GM19397 (cell line): ENCODE measurements at regions not wholly inside any gene's neighbourhood (a gene's known extent, or its start where the extent isn't known, plus 50 kb on each side); places are given as distances from the start of the nearest gene placed in this dataset.

Experiments
- ATAC-seq: cut with Tn5 transposase; IDR thresholded peaks from one replicate; pipeline ENCODE4 v1.9.1; 2021; ENCODE audit warnings: mild to moderate bottlenecking, moderate library complexity; ENCODE audit not compliant: unreplicated experiment

DNA sequence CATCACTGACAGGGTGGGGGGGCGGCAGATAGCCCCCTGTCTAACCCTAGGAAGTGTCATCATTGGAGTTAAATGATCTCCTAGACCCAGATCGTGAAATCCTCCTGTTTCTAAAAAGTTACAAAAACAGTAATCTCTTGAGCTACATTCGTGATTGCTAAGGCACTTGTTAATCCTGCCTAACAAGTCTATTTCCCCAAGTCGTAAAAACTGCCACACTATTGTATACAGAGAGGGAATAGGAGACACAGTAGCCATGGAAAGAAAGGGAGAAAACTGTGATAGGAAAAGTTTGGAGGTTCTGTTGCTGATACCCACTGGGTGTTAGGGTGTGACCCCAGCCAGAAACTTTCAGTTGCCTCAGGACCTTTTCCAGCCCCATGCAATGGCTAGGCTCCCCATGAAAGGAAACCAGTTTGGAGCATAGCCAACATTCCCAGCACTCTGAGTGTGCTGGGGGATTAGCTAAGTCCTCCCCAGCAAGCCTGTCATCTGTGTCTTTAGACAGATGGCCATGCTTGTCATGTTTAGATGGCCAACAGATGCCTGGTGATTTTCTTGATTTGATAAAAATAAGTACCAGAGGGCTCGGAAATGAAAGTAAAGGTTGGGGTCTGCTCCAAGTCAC, 63.3 kb upstream of the ANXA10 start:
- no peak for ATAC-seq

DNA sequence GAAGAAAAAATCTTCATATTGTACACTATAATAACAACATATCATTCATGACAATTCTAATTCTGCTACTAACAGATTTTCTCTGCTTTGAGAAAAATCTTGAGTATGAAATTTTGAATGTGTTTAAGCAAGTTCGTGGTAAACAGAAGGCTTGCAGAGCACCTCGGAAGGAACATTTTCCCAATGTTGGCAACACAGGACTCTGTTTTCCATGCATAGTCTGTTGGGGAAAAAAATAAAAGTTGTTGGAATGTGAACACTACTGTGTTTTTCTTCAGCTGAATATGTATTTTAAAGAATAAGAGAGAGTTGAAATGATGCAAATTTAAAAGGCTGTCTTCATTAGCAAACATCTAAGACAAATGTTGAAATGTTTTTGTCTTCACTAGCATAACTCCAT, 54.7 kb upstream of the ANXA10 start:
- ATAC-seq = no peak

DNA sequence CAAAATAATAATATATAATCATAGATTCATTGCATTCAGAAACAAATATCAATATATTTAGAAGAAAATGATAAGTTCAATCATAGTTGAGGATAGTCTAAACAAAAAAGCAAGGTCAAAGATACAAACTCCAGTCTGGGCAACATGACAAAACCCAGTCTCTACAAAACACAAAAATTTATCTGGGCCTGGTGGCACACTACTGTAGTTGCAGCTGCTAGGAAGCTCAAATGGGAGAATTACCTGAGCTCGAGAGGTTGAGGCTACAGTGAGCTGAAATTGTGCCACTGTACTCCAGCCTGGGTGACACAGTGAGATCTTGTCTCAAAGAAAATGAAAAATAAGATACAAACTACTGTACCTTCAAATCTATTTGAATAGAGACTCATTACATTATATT, 52.7 kb upstream of the ANXA10 start:
- ATAC-seq = no peak
